GM23248 (cell line): ENCODE measurements at regions not wholly inside any gene's neighbourhood (a gene's known extent, or its start where the extent isn't known, plus 50 kb on each side); places are given as distances from the start of the nearest gene placed in this dataset.

Source experiments
- EZH2 ChIP-seq: fragments of 200-600 bp; sonication (generic); IDR thresholded peaks from 2 replicates; pipeline ENCODE4 v1.6.1; 2018; ENCODE audit warnings: antibody characterized with exemption, mild to moderate bottlenecking; ENCODE audit not compliant: insufficient read depth, poor library complexity, severe bottlenecking
- EZH2phosphoT487 ChIP-seq: fragments of 200-600 bp; sonication (generic); IDR thresholded peaks from 2 replicates; pipeline ENCODE4 v1.6.1; 2018; ENCODE audit warnings: antibody characterized with exemption, moderate library complexity, mild to moderate bottlenecking, low read depth; ENCODE audit not compliant: insufficient read depth

GRCh38 chrX:142068365-142068764, 136.7 kb downstream of the MAGEC2 start:
- TF ChIP-seq EZH2, result no peak
- TF ChIP-seq EZH2phosphoT487, result no peak
